Chondrocyte (in vitro differentiated cells): ENCODE measurements at regions not wholly inside any gene's neighbourhood (a gene's known extent, or its start where the extent isn't known, plus 50 kb on each side); places are given as distances from the start of the nearest gene placed in this dataset.

ENCODE experiments used
- DNase-seq: peaks from one replicate; pipeline ENCODE4 v3.0.0; 2021; ENCODE audit warnings: mixed read lengths, low spot score
- H3K27ac Mint-ChIP-seq: one replicate; pipeline ENCODE4 v1.8.0; 2021; ENCODE audit warnings: mild to moderate bottlenecking, moderate library complexity, mixed read lengths; ENCODE audit not compliant: unreplicated experiment
- H3K27me3 Mint-ChIP-seq: 2 replicates; pipeline ENCODE4 v1.8.0; 2021; ENCODE audit warnings: low read depth, mixed read lengths
- H3K36me3 Mint-ChIP-seq: 2 replicates; pipeline ENCODE4 v1.8.0; 2021; ENCODE audit warnings: low read depth, mixed read lengths
- H3K4me1 Mint-ChIP-seq: 2 replicates; pipeline ENCODE4 v1.8.0; 2021; ENCODE audit warnings: low read depth, mild to moderate bottlenecking, mixed read lengths
- H3K4me3 Mint-ChIP-seq: one replicate; pipeline ENCODE4 v1.8.0; 2021; ENCODE audit warnings: mild to moderate bottlenecking, moderate library complexity, mixed read lengths; ENCODE audit not compliant: unreplicated experiment
- H3K9me3 Mint-ChIP-seq: 2 replicates; pipeline ENCODE4 v1.8.0; 2021; ENCODE audit warnings: low read depth, mixed read lengths
- TF ChIP-seq, protein P1 (sequence below): fragments of 200-600 bp; sonication (generic); IDR thresholded peaks from 2 replicates; pipeline ENCODE4 v1.5.0; 2021; ENCODE audit warnings: antibody characterized with exemption, mild to moderate bottlenecking, moderate library complexity

DNA sequence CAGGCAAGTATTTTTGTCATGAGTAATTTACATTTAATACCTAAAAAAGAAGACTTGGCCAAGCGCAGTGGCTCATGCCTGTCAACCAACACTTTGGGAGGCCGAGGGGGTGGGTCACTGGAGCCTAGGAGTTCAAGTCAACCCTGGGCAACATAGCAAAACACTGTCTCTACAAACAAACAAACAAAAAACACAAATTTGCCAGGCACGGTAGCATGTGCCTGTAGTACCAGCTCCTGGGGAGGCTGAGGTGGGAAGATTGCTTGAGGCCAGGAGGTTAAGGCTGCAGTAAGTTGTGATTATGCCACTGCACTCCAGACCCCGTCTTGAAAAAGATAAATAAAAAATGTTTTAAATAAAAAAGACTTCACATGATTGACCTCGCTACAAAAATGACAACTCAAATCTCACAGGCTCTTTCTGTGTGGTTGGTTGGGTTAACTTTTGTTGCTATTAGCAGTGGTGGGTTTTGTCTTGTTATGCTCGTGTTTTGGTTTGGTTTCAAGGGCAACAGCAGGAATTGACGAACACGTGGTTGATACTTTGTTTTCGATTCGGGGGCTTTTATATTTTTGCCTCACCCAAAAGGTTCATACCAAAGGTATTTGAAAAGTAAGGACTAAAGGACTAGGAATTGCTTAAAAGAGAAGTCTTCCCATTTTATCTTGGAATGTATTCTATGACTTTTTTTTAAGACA, 227.2 kb upstream of the MKLN1 start:
- no peaks in the 10 kb centered on the region for H3K9me3 Mint-ChIP-seq
- H3K4me3 Mint-ChIP-seq = no peak overlapping the region
- H3K27ac Mint-ChIP-seq = no peak overlapping the region
- H3K36me3 Mint-ChIP-seq = peaks cover 2% of the 10 kb centered on the region
- no peak for DNase-seq
- H3K4me1 Mint-ChIP-seq = peaks cover 23% of the 10 kb centered on the region
- TF ChIP-seq, protein P1, sequence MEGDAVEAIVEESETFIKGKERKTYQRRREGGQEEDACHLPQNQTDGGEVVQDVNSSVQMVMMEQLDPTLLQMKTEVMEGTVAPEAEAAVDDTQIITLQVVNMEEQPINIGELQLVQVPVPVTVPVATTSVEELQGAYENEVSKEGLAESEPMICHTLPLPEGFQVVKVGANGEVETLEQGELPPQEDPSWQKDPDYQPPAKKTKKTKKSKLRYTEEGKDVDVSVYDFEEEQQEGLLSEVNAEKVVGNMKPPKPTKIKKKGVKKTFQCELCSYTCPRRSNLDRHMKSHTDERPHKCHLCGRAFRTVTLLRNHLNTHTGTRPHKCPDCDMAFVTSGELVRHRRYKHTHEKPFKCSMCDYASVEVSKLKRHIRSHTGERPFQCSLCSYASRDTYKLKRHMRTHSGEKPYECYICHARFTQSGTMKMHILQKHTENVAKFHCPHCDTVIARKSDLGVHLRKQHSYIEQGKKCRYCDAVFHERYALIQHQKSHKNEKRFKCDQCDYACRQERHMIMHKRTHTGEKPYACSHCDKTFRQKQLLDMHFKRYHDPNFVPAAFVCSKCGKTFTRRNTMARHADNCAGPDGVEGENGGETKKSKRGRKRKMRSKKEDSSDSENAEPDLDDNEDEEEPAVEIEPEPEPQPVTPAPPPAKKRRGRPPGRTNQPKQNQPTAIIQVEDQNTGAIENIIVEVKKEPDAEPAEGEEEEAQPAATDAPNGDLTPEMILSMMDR = no peak
- H3K27me3 Mint-ChIP-seq = no peaks in the 10 kb centered on the region

DNA sequence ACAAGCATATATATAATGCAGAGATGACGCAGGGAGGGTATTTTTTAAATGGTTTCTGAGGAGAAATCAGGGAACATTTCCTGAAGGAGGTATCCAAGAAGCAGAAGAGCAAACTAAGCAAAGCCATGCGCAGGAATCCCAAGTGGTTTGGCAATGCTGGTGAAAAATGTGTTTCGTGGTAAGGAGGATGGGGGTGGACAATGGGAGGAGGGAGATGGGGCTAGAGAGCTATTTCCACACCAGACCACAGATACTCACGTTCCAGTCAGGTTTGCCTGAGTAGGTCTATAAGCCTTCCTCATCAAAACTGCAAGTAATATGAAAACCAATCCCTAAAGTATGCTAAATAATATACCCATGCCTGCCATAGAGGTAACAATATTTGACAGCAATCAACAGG, 223.7 kb upstream of the MKLN1 start:
- H3K36me3 Mint-ChIP-seq = peaks cover 2% of the 10 kb centered on the region
- no peaks in the 10 kb centered on the region for H3K9me3 Mint-ChIP-seq
- TF ChIP-seq, protein P1 = no peak
- no peak overlapping the region for H3K27ac Mint-ChIP-seq
- H3K4me1 Mint-ChIP-seq = peaks cover 35% of the 10 kb centered on the region
- H3K4me3 Mint-ChIP-seq = no peak overlapping the region
- DNase-seq = no peak
- no peaks in the 10 kb centered on the region for H3K27me3 Mint-ChIP-seq

DNA sequence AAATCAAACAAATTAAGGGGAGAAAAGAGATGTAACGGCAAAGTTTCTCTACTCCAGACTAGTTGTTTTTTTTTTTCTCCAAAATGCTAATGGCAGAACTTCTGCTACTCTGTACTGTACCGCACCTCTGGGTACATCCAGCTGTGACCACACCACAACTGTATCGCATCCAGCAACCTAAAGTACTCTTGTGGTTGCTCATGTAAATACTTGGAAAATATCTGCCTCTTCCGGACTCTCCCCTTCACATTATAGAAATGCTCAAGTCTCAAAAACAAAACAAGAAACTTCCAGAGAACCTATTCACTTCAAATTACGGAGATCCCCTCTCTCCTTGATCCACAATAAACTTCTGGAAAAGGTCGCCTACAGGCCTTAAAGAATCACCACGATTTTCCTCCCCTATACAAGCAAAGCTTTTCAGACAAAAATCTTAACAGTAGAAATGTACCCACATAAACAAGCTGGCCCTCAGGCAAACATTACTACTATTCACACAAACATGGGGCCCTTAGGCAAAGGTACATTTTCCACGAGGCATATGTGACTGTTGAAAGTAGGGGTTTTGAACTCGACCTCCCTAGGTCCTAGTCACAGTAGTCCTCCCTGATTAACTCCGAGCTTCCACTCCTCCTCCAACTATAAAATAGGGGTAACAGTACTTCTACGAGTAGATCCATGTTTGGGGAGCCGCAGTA, 222.9 kb upstream of the MKLN1 start:
- DNase-seq = no peak
- TF ChIP-seq, protein P1 = no peak

DNA sequence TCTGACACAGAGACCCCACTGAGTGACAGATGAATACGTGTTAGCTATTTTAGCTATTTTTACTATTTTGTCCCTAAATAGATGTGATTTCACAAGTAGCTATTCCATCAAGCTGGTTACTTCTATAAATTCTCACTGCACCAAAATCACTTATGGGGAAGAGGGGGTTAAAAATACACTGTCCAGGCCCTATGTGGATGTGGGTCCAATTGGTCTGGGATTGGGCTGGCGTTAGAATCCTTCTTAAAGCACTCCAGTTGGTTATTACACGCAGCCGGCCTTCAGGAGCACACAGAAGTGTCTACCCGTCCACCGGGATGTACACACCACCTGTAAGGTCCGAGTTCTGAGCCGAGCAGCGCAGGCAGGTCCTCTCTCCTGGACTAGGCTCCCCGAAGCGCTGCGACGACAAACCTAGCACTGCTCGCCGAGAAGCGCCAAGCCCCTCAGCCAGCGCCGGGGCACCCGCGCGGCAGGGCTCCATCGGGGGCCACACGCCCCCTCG, 222.3 kb upstream of the MKLN1 start:
- Mint-ChIP-seq H3K4me3 (peak overlapping the region; percentile 76), H3K4me1 (peaks cover 46% of the 10 kb centered on the region), H3K9me3 (no peaks in the 10 kb centered on the region), H3K27me3 (no peaks in the 10 kb centered on the region), H3K36me3 (peaks cover 2% of the 10 kb centered on the region), H3K27ac (peak overlapping the region; percentile 75)
- no peak for DNase-seq
- TF ChIP-seq, protein P1 = no peak

More for the DNA sequence above, 222.9 kb upstream of the MKLN1 start:
- no peaks in the 10 kb centered on the region for H3K9me3 Mint-ChIP-seq
- no peaks in the 10 kb centered on the region for H3K27me3 Mint-ChIP-seq
- peak overlapping the region; percentile 53 for H3K27ac Mint-ChIP-seq
- H3K36me3 Mint-ChIP-seq = peaks cover 2% of the 10 kb centered on the region
- peak overlapping the region; percentile 76 for H3K4me3 Mint-ChIP-seq
- peaks cover 43% of the 10 kb centered on the region for H3K4me1 Mint-ChIP-seq

DNA sequence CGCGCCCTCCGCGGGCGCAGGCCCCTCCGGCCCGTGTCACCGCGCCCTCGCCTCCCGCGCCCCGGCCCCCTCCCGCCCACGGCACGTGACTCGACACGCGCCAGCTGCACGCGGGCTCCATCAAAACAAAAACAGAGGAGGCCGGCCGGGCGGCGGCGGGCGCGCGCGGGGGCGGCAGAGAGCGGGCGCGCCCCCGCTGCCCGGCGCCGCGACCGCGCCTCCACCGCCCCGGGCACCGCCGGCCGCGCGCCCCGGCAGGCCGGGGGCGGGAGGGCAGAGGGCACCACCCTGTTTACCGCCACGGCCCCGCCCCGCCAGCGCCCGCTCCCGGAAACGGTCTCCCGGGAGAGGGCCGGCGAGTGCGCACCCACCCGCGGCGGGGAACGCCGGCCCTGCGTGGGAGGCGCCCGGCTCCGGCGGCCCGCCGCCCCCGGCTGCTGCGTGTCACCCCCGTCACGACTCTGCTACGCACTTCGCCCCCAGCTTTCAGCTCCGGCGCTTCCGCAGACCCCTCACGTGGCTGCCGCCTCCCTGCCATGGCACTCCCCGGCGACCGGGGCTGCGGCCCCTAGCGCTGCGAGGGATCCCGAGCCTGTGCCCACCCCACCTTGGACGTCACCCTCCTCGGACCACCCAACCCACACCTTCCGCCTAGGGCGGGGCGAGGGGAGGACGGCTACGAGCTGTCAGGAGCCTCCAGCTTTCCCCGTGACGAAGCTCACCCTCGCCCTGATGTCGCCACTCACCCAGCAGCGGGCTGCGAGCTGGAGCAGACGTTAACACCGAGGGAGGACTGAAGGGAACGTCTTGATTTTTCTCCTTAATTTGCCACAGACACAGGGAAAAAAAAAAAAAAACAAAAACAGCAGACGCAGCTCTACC, 221.6 kb upstream of the MKLN1 start:
- DNase-seq = no peak
- H3K27ac Mint-ChIP-seq = peak overlapping the region; percentile 98
- TF ChIP-seq, protein P1 = no peak
- H3K4me3 Mint-ChIP-seq = peak overlapping the region; percentile 97
- H3K36me3 Mint-ChIP-seq = no peaks in the 10 kb centered on the region
- H3K27me3 Mint-ChIP-seq = no peaks in the 10 kb centered on the region
- H3K4me1 Mint-ChIP-seq = peaks cover 52% of the 10 kb centered on the region
- H3K9me3 Mint-ChIP-seq = no peaks in the 10 kb centered on the region
